Coronary artery (tissue), 2 donors: ENCODE measurements at regions not wholly inside any gene's neighbourhood (a gene's known extent, or its start where the extent isn't known, plus 50 kb on each side); places are given as distances from the start of the nearest gene placed in this dataset.
"Not testable (repeated sequence)": the region's sequence is repeated elsewhere in the genome, so short reads cannot be mapped to it uniquely, and the experiment has no call there.

ENCODE experiments used
- DNase-seq: peaks from one replicate; pipeline ENCODE4 v3.0.0-alpha.2; 2017; ENCODE audit warnings: low spot score
- H3K27ac ChIP-seq, 2 donors: fragments of 200-600 bp; sonication (generic); one replicate each; pipeline ENCODE4 v1.5.1; 2016 to 2019
- H3K4me3 ChIP-seq: fragments of 200-600 bp; sonication (generic); 2 replicates; pipeline ENCODE4 v1.5.1; 2016; ENCODE audit warnings: mild to moderate bottlenecking, moderate library complexity
- CTCF ChIP-seq: fragments of 200-600 bp; sonication (generic); IDR thresholded peaks from one replicate; pipeline ENCODE4 v1.5.1; 2019; ENCODE audit warnings: antibody characterized with exemption

- no peak overlapping the region for H3K4me3 ChIP-seq
- no peak for TF ChIP-seq CTCF
- no peak overlapping the region for H3K27ac ChIP-seq
- DNase-seq, result peak; percentile 56
Measured at GRCh38 chr6:169096388-169096787, 157.3 kb downstream of the THBS2 start.

- DNase-seq, result peak; percentile 71
Measured at GRCh38 chr6:169095153-169095552, 158.5 kb downstream of the THBS2 start.

GRCh38 chr6:169094552-169094950 lies 159.1 kb downstream of the THBS2 start:
- no peak for DNase-seq
- no peak overlapping the region for H3K4me3 ChIP-seq
- TF ChIP-seq CTCF, result no peak
- no peak overlapping the region for H3K27ac ChIP-seq

More at GRCh38 chr6:169095153-169095552, 158.5 kb downstream of the THBS2 start:
- no peak for TF ChIP-seq CTCF
- Histone ChIP-seq H3K4me3 (no peak overlapping the region), H3K27ac (no peak overlapping the region)

- Histone ChIP-seq H3K4me3 (no peak overlapping the region), H3K27ac (no peak overlapping the region)
- TF ChIP-seq CTCF, result no peak
- peak; percentile 59 for DNase-seq
Measured at GRCh38 chr6:169093770-169094551, 159.7 kb downstream of the THBS2 start.

GRCh38 chr6:169093066-169093723 lies 160.5 kb downstream of the THBS2 start:
- no peak for TF ChIP-seq CTCF
- no peak for DNase-seq
- peak overlapping the region in 1 of 2 donors; percentile 31 for H3K27ac ChIP-seq
- H3K4me3 ChIP-seq, result no peak overlapping the region

GRCh38 chr6:169092375-169092774 lies 161.3 kb downstream of the THBS2 start:
- no peak overlapping the region for H3K27ac ChIP-seq
- DNase-seq, result no peak
- no peak for TF ChIP-seq CTCF
- H3K4me3 ChIP-seq, result no peak overlapping the region

GRCh38 chr6:169090514-169091127 lies 163.0 kb downstream of the THBS2 start:
- not testable (repeated sequence) for DNase-seq, H3K4me3 ChIP-seq, H3K27ac ChIP-seq
